ENCODE measurements at regions not wholly inside any gene's neighbourhood (a gene's known extent, or its start where the extent isn't known, plus 50 kb on each side); places are given as distances from the start of the nearest gene placed in this dataset.

DNA sequence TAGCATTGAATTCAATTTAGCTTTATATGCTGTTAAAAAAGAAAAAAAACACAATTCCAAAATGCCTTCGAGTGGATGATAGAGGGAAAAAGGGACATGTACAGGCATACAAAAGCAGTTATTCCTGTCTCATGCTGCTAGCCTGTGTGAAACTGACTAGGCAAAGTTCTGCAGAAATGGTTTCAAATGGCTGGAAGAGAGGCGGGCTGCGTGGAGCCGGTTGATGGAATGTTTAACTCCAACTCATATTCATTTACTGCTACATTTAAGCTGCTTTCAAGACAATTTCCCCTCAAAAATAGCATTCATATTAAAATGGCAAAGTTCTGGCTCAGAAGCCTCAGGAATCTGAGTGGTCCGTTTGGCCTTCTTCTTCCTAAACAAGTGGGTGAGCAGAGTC is 143.8 kb upstream of the PPARGC1A start:
- no peak for DNase-seq

- no peak for DNase-seq
Measured at GRCh38 chr4:24032371-24032989, 142.6 kb upstream of the PPARGC1A start.

DNA sequence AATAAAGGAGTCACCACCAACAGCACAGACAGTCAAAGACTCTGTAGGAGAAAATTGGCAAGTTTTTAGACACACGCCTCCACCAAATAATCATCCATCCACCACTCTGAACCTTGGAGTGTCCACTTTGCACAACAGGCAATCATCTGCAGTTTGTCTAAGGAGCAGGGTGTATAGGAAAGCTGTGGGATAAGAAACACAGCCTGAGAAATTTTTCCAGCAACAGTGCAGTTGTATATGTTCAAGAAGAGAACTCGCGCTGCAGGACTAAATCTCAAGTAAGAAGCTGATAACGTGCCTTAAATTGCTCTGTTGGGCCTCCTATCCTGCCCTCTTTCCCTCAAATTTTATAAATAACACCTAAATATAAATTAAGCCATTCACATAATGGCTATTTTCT is 136.7 kb upstream of the PPARGC1A start:
- DNase-seq: no peak

GRCh38 chr4:24024605-24025004 is 134.8 kb upstream of the PPARGC1A start:
- DNase-seq: no peak

GRCh38 chr4:24024157-24024556 is 134.3 kb upstream of the PPARGC1A start:
- DNase-seq: no peak

DNA sequence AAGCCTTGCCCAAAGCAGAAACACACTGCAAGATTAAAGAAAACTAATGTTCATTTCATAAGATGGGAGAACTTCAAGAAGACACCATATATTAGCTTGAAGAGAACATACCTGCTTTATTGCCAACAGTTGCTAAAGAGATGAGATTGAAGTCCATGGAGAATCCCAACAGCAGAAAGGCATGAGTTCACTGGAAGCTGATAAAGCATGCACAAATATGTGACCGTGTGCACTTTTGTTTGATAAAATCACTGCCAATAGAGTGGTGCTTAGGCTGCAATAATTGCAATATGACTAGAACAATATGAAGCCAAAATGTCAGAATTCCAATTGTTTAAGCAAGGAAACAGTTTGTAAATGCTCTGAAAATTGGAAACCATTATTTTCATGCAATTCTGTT is 125.9 kb upstream of the PPARGC1A start:
- DNase-seq: no peak

DNA sequence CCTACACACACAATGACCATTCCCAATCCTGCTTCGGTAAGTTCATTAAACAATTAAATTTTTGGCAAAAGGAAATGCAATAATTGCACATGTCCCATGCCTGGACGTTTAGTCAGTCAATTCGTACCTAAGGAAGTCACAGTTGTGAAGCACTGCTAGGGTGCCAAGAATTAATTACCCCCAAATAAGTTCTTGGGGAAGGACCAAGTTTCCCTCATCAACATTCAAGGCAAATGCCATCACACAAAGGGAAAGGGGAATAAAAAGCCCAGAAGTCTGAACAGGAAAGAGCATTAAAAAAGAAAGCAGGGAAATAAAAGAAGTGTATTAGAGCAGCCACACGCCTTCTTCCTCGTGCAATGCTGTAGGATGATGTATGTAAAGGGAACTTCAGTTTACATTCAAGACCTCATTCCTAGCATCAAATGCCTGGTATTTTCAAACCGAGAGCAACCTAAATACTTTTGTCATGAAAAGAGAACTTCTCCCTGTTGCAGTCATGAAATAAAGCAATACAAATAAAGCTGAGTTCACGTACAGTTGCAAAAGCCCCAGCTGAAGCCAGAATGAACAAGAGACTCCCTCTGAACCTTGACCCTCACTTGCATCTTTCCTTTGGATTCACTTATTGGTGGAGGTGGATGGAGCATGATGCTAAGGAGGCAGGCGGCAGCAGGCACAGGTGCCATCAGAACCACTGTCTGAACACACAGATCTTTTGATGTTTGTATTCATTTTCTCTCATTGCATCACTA is 124.0 kb upstream of the PPARGC1A start:
- no peak for DNase-seq

GRCh38 chr4:24010994-24011393 is 121.1 kb upstream of the PPARGC1A start:
- no peak for DNase-seq

GRCh38 chr4:24010573-24010972 is 120.7 kb upstream of the PPARGC1A start:
- no peak for DNase-seq

GRCh38 chr4:24007860-24008261 is 118.0 kb upstream of the PPARGC1A start:
- DNase-seq: no peak

DNA sequence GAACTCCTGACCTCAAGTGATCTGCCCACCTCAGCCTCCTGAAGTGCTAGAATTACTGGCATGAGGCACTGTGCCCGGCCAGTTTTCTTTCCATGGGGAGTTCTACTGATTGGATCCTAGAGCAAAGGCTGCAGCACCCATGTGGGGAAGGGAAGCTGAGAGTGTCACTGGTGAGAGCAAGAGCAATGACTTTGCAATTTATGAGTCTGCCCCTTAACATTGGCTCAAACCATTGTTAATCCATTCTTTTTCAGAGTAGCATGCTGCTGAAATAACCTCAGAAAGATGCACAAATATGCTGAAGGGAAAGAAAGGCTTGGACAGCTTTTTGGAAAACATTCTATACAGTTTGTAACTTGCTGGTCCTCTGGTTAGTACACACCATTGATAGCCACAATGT is 116.4 kb upstream of the PPARGC1A start:
- no peak for DNase-seq

GRCh38 chr4:24003926-24004325 is 114.1 kb upstream of the PPARGC1A start:
- DNase-seq: no peak

GRCh38 chr4:24003496-24003895 is 113.6 kb upstream of the PPARGC1A start:
- DNase-seq: no peak

DNA sequence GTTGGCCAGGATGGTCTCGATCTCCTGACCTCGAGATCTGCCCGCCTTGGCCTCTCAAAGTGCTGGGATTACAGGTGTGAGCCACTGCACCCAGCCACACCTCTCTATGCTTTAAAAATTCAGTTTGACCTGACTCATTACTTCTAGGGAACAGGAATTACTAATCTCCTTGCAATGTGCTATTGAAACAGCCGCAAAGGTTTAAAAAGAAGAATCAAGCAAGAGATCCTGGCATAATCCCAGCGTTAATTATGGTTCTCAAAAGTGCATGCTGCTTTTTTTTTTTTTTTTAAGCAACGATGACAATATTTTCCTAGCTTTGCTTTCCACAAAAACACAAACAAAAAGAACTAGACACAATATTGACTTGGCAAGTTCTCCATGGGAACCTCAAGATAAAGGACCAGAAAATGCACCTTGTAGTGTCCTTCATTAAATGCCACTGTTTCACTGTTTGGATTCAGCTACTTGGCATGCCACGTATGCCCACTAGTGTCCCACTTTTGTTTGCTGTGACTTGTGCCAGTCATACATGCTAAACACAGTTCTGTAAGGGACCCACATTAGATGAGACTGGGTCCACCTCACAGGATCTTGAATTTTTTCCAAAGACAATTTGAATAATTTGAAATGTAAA is 112.6 kb upstream of the PPARGC1A start:
- DNase-seq: no peak

GRCh38 chr4:24001486-24002329 is 111.9 kb upstream of the PPARGC1A start:
- DNase-seq: no peak

GRCh38 chr4:24000470-24000831 is 110.6 kb upstream of the PPARGC1A start:
- DNase-seq: no peak

DNA sequence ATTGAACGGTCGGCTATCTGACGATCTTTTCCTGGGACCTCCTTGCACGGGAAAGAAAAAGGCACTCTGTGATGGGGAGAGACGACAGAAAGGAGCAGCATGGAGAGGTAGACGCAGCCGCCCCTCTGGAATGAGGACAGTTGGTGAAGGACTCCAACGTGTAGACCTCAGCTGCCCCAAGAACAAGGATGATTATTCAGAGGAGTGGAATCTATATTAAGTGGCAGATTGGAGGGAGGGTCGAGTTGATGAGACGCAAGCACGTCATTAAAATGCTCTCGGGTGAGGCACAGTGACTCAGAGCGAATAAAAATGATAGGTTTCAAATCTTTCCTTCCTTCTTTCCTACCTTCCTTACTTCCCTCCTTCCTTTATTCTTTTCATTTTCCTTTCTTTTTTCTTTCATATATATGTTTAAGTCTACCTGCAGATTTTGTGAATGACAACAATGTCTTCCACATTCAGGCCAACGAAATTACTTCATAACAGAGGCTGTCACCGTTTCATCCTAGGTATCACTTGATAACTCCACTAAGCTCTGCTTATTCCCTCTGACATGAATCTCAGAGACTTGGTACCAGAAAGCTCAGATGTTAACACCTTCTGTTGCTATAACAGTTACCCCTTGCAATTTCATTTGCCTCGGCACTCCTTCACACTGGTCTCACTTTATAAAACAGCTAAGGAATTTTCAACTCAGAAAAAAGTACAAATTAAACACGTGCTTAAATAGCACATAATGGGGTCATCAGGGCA is 110.0 kb upstream of the PPARGC1A start:
- no peak for DNase-seq

DNA sequence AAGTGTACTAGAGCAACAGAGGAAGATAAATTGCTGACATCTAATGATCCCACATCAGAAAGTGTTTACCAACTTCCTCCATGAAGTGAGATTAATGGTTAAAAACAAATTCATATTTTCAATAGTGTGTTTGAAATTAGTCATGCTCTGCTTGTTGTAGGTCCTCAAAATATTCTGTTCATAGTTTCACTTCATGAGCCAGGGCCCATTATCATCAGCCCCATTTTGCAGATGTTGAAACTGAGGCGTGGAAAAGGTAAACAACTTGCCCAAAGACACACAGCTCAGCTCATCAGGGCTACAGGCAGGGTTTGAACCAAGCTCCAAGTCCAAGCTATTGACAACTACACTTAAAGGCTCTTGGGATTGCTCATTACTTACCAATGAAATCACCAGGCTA is 103.5 kb upstream of the PPARGC1A start:
- DNase-seq: no peak

- no peak for DNase-seq
Measured at GRCh38 chr4:23991444-23991843, 101.6 kb upstream of the PPARGC1A start.

GRCh38 chr4:23986270-23986669 is 96.4 kb upstream of the PPARGC1A start:
- DNase-seq: no peak

DNA sequence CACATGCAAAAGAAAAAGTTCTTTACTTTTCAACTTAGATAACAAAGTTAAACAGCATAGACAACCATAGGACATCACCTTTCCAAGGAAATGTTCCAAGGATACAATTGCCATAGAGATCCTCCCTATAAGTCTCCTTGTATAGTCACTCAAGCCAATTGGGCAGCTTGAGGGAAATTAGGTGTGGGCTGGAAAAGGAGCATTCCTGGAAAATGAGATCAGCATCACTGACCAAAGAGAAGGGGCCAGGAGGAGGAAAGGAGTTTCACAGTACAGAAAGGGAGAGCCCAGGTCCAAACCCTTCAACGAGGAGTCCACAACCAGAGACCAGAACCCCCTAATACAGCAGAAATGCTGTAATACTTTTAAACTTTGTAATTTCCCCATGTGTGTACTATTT is 91.5 kb upstream of the PPARGC1A start:
- DNase-seq: no peak

DNA sequence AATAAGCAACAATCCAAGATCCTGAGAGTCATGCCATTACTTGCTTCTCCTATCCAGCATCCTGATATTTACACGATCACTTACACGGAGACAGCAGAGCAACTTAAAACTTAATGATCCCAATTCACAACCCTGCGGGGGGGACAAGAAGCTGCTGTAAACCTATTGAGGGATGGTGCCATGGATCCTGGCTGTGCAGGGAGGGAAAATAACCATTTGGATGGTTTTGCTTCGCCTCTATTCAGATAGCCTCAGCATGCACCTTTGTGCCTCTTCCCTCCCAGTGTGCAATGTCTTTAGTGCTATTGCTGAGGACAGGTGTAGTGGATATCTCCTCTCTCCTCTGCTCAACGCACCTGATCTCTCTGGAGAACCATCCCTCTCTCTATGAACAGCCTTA is 89.7 kb upstream of the PPARGC1A start:
- no peak for DNase-seq

DNA sequence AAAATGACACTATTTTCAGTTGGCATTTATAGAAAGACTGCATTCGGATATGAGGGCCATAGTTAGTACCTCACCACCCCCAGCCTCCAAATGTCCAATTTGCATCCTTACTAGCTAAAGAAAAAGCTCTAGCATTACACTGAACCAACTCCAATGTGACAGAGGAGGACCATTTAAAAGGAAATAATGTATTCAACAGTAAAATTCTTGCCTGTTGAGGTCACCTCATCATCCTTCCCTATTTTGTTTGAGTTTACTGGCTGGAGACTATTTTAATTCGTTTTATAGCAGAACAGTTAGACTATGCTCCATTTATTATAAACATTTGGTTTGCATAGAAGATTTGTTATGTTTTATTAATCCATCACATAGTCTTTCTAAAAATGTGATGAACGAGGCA is 88.2 kb upstream of the PPARGC1A start:
- no peak for DNase-seq

Measured in hematopoietic multipotent progenitor cell treated with erythropoietin and hydrocortisone succinate and interleukin-3 and kit ligand, for 8 days (in vitro differentiated cells).